IPS-11a (cell line): ENCODE measurements at regions not wholly inside any gene's neighbourhood (a gene's known extent, or its start where the extent isn't known, plus 50 kb on each side); places are given as distances from the start of the nearest gene placed in this dataset.
"Not testable (repeated sequence)": the region's sequence is repeated elsewhere in the genome, so short reads cannot be mapped to it uniquely, and the experiment has no call there.

Experiments used
- H3K4me3 ChIP-seq: one replicate; pipeline ENCODE4 v1.5.1; 2013; ENCODE audit warnings: low read depth, low read length, control low read depth

GRCh38 chr1:90864681-90865080 is 147.6 kb upstream of the BARHL2 start:
- H3K4me3 ChIP-seq = no peak overlapping the region

DNA sequence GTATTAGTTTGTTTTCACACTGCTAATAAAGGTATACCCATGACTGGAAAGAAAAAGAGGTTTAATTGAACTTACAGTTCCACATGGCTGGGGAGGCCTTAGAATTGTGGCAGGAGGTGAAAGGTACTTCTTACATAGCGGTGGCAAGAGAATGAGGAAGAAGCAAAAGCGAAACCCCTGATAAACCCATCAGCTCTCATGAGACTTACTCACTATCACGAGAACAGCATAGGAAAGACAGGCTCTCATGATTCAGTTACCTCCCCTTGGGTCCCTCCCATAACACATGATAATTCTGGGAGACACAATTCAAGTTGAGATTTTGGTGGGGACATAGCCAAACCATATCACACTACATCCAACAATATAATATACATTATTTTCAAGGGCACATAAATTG is 145.7 kb upstream of the BARHL2 start:
- H3K4me3 ChIP-seq = no peak overlapping the region

DNA sequence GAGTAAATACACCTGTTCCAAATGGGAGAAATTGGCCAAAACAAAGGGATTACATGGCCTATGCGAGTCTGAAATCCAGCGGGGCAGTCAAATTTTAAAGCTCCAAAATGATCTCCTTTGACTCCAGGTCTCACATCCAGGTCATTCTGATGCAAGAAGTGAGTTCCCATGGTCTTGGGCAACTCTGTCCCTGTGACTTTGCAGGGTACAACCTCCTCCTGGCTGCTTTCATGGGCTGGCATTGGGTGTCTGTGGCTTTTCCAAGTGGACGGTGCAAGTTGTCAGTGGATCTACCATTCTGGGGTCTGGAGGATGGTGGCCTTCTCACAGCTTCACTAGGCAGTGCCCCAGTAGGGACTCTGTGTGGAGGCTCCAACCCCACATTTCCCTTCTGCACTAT is 144.3 kb upstream of the BARHL2 start:
- H3K4me3 ChIP-seq = not testable (repeated sequence)

- no peak overlapping the region for H3K4me3 ChIP-seq
Observed at GRCh38 chr1:90856463-90857007, 139.4 kb upstream of the BARHL2 start.

GRCh38 chr1:90854397-90854924 is 137.4 kb upstream of the BARHL2 start:
- H3K4me3 ChIP-seq = no peak overlapping the region

- H3K4me3 ChIP-seq = peak overlapping the region; percentile 1
Observed at GRCh38 chr1:90851711-90852050, 134.6 kb upstream of the BARHL2 start.

DNA sequence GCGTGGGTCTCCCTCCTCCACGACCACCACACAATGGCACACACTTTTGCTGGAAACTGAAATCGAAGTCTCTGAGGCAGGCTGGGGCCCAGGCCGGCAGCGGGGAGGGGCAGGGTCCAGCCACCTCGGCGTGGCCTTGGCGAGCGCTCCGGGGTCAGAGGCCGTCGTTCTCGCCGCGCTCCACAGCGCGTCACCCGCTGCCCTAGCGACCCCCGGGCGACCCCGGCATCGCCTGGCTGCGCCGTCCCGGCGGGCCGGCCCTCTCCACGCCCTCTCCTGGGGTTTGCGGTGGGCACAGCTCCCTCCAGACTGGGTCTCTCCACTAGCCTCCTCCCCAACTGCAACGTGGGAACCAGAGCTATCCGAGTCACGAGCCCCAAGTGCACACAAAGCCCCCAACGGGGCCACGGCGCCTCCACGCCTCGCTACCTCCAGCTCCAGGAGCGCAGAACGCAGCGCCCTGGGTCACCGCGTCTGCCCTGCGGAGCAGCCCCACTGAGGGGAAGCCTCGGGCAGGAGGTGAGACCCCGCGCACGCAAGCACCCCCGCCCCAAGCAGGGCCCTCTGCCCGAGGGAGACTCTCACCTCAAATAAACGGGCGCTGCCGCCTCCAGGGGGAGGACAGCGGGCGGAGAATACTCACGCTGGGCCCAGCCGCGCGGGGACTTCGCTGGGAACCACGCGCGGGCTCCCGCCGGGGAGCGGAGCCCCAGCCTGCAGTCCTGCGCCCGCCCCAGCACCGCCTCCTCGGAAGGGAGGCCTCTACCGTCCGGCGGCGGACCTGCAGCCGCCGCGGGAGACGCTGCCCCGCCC is 134.0 kb upstream of the BARHL2 start:
- peak overlapping the region; percentile 61 for H3K4me3 ChIP-seq

DNA sequence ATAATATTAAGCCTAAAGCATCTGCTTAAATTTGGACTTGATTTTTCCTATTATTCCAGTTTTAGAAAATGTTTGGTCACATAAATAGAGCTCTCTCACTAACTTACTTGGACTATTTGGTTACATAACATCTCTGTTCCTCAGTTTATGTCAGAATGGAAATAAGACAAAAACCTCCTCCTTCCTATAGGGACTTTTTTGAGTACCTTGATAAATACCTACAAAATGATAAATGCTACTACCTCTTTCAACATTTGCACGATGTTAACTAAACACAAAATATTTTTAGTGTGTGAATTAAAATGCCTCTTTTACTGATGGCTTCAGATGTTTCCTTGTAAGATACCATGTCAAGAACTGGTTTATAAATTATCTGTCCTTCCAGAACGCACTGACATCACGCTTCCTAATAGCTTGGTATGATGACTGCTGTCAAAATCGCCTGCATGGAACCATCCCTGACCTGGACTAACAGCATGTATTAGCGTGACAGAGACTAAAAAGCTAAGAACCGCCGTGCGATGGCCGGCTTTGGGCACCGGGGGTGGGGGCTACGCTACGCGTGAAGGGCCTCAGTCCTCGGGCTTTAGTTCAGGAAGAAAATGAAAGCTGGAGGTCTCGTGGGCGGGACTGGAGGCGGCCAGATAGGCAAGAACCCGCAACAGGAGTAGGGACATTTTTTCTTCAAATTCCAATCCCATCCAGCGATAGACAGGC is 133.2 kb upstream of the BARHL2 start:
- peak overlapping the region; percentile 61 for H3K4me3 ChIP-seq

GRCh38 chr1:90841473-90841872 is 124.4 kb upstream of the BARHL2 start:
- peak overlapping the region; percentile 18 for H3K4me3 ChIP-seq

DNA sequence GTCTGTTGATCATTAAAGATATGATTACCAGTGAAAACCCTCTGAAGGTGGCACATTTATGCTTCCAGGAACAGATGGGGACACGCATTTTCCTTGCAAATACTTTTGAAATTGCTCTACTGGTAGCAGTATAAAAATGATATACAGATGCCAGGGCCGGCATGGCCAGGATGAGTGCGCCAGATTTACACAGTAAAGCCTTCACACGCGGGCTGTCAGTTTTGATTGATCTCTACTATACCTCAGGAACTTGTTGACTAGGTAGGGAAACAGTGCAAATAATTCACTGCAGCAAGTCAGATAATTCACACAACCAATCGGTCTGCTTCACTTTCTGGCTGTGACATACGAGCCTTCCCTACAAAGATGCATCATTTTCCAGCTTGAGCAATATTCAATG is 123.2 kb upstream of the BARHL2 start:
- H3K4me3 ChIP-seq = no peak overlapping the region

- no peak overlapping the region for H3K4me3 ChIP-seq
Observed at GRCh38 chr1:90839323-90839722, 122.2 kb upstream of the BARHL2 start.

- no peak overlapping the region for H3K4me3 ChIP-seq
Observed at GRCh38 chr1:90838720-90839119, 121.6 kb upstream of the BARHL2 start.

DNA sequence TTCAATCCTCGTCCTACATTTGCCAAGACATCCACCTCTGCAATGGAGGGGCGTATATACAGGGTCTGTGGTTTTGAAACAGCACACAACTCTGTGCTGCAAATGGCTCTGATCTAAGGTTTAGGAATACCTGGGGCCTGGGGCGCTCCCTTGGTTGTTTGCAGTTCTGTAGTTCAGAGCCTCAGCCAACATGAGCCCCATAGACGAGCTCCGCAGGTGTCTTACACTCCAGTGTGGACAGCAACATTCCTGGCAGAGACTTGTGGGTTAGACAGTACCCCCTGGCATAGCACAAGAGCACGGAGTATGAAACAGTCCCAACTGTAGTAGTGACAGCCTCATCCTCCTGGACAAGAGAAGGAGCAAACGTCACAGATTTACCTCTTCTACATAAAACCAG is 120.3 kb upstream of the BARHL2 start:
- H3K4me3 ChIP-seq = no peak overlapping the region

GRCh38 chr1:90836345-90836679 is 119.2 kb upstream of the BARHL2 start:
- H3K4me3 ChIP-seq = no peak overlapping the region

- no peak overlapping the region for H3K4me3 ChIP-seq
Observed at GRCh38 chr1:90835661-90836344, 118.7 kb upstream of the BARHL2 start.

DNA sequence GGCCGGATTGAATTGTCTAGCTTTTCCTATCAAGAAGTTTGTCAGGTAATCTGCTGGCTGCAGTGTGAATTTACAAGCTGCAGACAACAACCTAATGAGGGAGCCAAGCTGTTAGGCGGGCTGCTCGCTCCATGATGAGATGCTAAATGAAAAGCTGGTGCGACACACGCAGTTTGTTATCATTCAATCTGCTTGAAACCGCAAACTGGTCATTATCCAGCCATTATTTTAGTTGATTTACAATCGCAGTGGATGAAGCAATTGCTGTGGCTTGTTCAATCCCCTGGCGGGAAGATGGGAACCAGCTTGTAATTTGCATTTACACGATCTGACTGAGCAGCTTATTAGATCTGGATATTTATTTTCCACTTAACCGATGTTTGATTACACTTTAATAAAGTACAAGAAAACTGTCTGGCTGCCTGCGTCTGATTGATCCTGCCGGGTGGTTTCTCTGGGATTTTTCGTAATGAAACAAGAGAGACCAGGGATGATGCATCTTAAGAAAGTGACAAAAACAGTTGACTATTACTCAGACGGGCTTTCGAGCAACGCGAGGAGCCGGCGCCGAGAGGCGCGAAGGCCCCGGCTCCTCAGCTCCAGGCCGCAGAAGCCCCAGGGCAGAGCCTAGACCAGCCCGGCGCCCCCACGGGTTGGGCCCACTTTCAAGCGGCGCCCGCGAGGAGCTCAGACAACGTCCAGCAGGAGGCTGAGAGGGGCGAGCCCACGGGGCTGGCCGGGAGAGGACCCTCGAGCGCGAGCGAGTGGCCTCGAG is 118.0 kb upstream of the BARHL2 start:
- H3K4me3 ChIP-seq = no peak overlapping the region

DNA sequence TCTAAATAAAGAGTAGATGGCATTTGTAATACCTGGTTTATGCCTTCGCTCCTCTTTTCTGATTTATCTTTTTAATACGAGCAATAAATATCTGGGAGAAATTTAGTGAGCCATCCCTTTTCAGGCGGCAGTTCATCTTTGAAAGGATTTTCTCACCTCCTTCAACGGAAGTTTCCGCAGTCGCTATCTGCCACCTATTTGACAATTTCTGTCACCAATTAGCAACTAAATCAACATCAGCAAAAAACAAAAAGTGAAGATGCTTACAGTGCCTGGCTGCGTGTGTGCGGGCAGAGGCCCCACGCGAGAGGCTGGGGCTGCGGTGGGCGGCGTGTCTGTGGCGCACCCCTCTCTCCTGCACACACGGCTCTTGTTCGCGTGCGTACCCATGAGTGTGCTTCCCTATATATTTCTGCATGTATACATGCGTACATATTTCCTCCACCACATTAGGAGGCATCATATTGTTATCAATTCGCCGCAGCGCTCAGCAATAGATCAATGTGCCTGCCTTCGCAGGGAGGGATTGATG is 117.3 kb upstream of the BARHL2 start:
- no peak overlapping the region for H3K4me3 ChIP-seq

DNA sequence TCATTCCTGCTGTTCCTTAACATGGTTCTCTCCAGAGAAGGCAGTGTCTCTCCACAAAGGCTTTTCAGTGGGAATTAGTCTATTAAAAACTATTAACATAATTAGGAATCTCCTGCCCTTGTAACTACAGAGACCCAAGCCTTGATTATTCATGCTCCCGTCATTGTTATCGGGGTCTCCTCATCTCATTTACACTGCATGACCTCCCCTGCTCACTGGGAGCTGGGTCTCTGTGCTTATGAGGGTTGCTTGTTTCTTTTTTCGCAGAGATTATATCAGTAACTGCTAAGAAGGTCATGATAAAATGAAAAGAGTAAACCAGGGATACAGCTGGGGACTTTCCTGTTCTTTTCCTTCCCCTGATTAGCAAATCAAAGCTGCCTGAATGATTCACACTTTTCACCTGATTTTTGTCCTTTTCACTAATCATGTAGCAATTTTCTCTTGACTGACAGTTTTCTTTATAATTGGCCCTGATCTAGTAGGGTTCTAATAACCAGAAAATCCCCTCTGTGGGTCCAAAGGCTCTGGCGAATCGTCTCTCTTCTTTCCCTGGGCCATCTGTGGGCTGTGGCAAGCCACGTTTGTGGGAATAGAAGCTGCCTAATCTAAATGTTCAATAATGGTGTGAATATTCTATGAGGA is 116.5 kb upstream of the BARHL2 start:
- H3K4me3 ChIP-seq = no peak overlapping the region

DNA sequence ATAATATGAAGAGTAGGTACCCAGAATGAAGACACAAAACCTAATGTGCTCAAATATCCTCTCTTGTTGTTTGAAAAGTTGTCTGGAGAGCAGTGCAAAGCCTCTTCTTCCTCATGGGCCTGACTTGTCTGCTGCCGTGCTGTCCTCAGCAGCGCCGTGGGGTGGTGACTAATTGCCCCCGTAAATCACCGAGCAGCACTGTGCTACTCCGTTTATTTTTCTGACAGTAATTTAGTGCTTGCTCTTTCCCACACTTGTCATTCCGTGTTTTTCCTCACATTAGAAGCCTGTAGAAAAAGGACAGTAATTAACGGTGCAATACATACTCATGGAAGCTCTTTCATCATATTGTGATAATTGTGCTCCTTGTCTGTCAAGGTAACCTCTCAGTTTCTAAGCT is 114.8 kb upstream of the BARHL2 start:
- no peak overlapping the region for H3K4me3 ChIP-seq

GRCh38 chr1:90826834-90827233 is 109.7 kb upstream of the BARHL2 start:
- no peak overlapping the region for H3K4me3 ChIP-seq
